ENCODE measurements at regions not wholly inside any gene's neighbourhood (a gene's known extent, or its start where the extent isn't known, plus 50 kb on each side); places are given as distances from the start of the nearest gene placed in this dataset.
"Not testable (repeated sequence)": the region's sequence is repeated elsewhere in the genome, so short reads cannot be mapped to it uniquely, and the experiment has no call there.

DNA sequence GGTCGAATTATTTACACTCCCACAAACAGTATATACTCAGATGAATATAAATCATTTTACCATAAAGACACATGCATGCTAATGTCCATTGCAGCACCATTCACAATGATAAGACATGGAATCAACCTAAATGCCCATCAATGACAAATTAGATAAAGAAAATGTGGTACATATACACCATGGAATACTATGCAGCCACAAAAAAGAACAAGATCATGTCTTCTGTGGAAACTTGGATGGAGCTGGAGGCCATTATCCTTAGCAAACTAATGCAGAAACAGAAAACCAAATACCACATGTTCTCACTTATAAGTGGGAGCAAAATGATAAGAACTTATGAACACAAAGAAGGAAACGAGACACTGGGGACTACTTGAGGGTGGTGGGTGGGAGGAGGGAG, 125.3 kb downstream of the CD83 start:
- H3K4me1 ChIP-seq (ENCODE audit: control insufficient read depth, insufficient read depth, low read depth, low read length); H3K4me3 ChIP-seq (ENCODE audit: insufficient read depth in 1 of 2, low read depth in 1 of 2, low read length in 2 of 2); H2AK5ac ChIP-seq (ENCODE audit: low read length, severe bottlenecking); H3K9ac ChIP-seq (ENCODE audit: low read length); H2BK12ac ChIP-seq (ENCODE audit: low read length in 2 of 2); H3K4me2 ChIP-seq (ENCODE audit: low read length, poor library complexity, severe bottlenecking); H3K79me1 ChIP-seq (replicated peaks; ENCODE audit: low read length, poor library complexity, severe bottlenecking); H2BK15ac ChIP-seq (ENCODE audit: low read depth, poor library complexity, severe bottlenecking); H3K27ac ChIP-seq (ENCODE audit: low read length, poor library complexity, severe bottlenecking); H3K23ac ChIP-seq (ENCODE audit: low read length in 2 of 2); H3K4ac ChIP-seq (ENCODE audit: low read depth in 1 of 2, low read length in 2 of 2); H3K18ac ChIP-seq (ENCODE audit: low read depth in 1 of 2, low read length in 2 of 2); DNase-seq; H3K9me3 ChIP-seq (ENCODE audit: control insufficient read depth, low read length); H4K91ac ChIP-seq (ENCODE audit: low read length); H3K36me3 ChIP-seq (ENCODE audit: control insufficient read depth in 1 of 2, insufficient read depth in 2 of 2, low read depth in 1 of 2, low read length in 2 of 2); H2AFZ ChIP-seq (ENCODE audit: low read depth, low read length); H3K14ac ChIP-seq (ENCODE audit: low read length in 2 of 2); H2BK5ac ChIP-seq (ENCODE audit: low read depth, low read length, poor library complexity, severe bottlenecking); H2BK120ac ChIP-seq (ENCODE audit: low read depth, low read length); H3K27me3 ChIP-seq (ENCODE audit: control insufficient read depth in 1 of 2, insufficient read depth in 1 of 2, low read length in 2 of 2); H4K8ac ChIP-seq (ENCODE audit: low read length): not testable (repeated sequence)
- 91% methylated on average over 2 of the region's 2 CpGs for WGBS

DNA sequence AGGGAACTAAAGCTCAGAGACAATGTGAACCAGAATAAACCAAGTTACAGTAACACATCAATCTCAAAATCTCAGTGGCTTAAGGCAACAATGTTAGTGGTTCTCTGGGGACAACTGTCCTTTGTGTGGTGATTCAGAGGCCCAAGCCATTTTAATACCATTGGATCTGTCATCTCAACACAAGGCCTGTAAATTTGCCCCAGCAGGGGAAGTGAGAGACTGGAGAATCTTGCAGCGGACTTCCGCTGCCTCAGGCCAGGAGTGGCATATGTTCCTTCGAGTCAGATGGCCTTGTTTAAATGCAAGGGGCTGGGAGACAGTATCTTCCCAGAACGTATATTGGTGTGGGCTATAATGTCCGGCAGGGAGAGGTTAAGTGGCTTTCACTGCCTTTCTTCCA, 126.0 kb downstream of the CD83 start:
- H3K27ac ChIP-seq (ENCODE audit: low read length, poor library complexity, severe bottlenecking) = no peak overlapping the region
- no peak overlapping the region for H3K18ac ChIP-seq (ENCODE audit: low read depth in 1 of 2, low read length in 2 of 2)
- no peak overlapping the region for H2AK5ac ChIP-seq (ENCODE audit: low read length, severe bottlenecking)
- no peaks in the 10 kb centered on the region for H3K4me1 ChIP-seq (ENCODE audit: control insufficient read depth, insufficient read depth, low read depth, low read length)
- H3K9ac ChIP-seq (ENCODE audit: low read length) = no peak overlapping the region
- H2BK12ac ChIP-seq (ENCODE audit: low read length in 2 of 2) = no peak overlapping the region
- no peak overlapping the region for H3K4me2 ChIP-seq (ENCODE audit: low read length, poor library complexity, severe bottlenecking)
- no peaks in the 10 kb centered on the region for H3K27me3 ChIP-seq (ENCODE audit: control insufficient read depth in 1 of 2, insufficient read depth in 1 of 2, low read length in 2 of 2)
- no peak overlapping the region for H4K91ac ChIP-seq (ENCODE audit: low read length)
- 73% methylated on average over 5 of the region's 5 CpGs for WGBS
- no peak overlapping the region for H2BK5ac ChIP-seq (ENCODE audit: low read depth, low read length, poor library complexity, severe bottlenecking)
- H3K14ac ChIP-seq (ENCODE audit: low read length in 2 of 2) = no peak overlapping the region
- peaks cover 8% of the 10 kb centered on the region for H3K9me3 ChIP-seq (ENCODE audit: control insufficient read depth, low read length)
- H4K8ac ChIP-seq (ENCODE audit: low read length) = no peak overlapping the region
- DNase-seq = no peak
- no peak overlapping the region for H3K23ac ChIP-seq (ENCODE audit: low read length in 2 of 2)
- no peaks in the 10 kb centered on the region for H3K36me3 ChIP-seq (ENCODE audit: control insufficient read depth in 1 of 2, insufficient read depth in 2 of 2, low read depth in 1 of 2, low read length in 2 of 2)
- no peaks in the 10 kb centered on the region for H3K79me1 ChIP-seq (replicated peaks; ENCODE audit: low read length, poor library complexity, severe bottlenecking)
- no peak overlapping the region for H3K4me3 ChIP-seq (ENCODE audit: insufficient read depth in 1 of 2, low read depth in 1 of 2, low read length in 2 of 2)
- H3K4ac ChIP-seq (ENCODE audit: low read depth in 1 of 2, low read length in 2 of 2) = no peak overlapping the region
- H2AFZ ChIP-seq (ENCODE audit: low read depth, low read length) = no peak overlapping the region
- H2BK15ac ChIP-seq (ENCODE audit: low read depth, poor library complexity, severe bottlenecking) = no peak overlapping the region
- H2BK120ac ChIP-seq (ENCODE audit: low read depth, low read length) = no peak overlapping the region

DNA sequence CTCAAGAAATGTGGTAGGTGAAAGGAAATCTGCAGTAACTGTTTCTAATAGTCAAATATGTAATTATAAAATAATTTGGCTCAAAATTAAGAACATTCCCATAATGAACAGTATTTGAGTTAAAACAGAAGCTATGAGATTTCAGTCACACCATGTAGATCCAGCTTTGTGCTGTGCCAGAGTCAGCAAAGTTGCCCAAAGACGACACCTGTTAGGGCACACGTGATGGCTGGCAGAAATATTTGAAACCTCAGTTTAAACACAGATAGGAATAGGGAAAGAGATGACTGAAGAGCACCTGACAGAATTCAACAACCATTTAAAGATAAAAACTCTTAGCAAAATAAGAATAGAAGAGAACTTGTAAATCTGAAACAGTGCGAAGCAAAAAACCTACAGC, 129.3 kb downstream of the CD83 start:
- no peaks in the 10 kb centered on the region for H3K36me3 ChIP-seq (ENCODE audit: control insufficient read depth in 1 of 2, insufficient read depth in 2 of 2, low read depth in 1 of 2, low read length in 2 of 2)
- no peak overlapping the region for H4K91ac ChIP-seq (ENCODE audit: low read length)
- no peak overlapping the region for H2BK12ac ChIP-seq (ENCODE audit: low read length in 2 of 2)
- H3K18ac ChIP-seq (ENCODE audit: low read depth in 1 of 2, low read length in 2 of 2) = no peak overlapping the region
- H3K14ac ChIP-seq (ENCODE audit: low read length in 2 of 2) = no peak overlapping the region
- no peak for DNase-seq
- no peak overlapping the region for H2BK15ac ChIP-seq (ENCODE audit: low read depth, poor library complexity, severe bottlenecking)
- no peak overlapping the region for H2AFZ ChIP-seq (ENCODE audit: low read depth, low read length)
- H4K8ac ChIP-seq (ENCODE audit: low read length) = no peak overlapping the region
- H3K4me3 ChIP-seq (ENCODE audit: insufficient read depth in 1 of 2, low read depth in 1 of 2, low read length in 2 of 2) = no peak overlapping the region
- no peaks in the 10 kb centered on the region for H3K4me1 ChIP-seq (ENCODE audit: control insufficient read depth, insufficient read depth, low read depth, low read length)
- H3K4me2 ChIP-seq (ENCODE audit: low read length, poor library complexity, severe bottlenecking) = no peak overlapping the region
- H2BK120ac ChIP-seq (ENCODE audit: low read depth, low read length) = no peak overlapping the region
- H3K79me1 ChIP-seq (replicated peaks; ENCODE audit: low read length, poor library complexity, severe bottlenecking) = no peaks in the 10 kb centered on the region
- no peaks in the 10 kb centered on the region for H3K9me3 ChIP-seq (ENCODE audit: control insufficient read depth, low read length)
- 100% methylated on average over 3 of the region's 3 CpGs for WGBS
- no peak overlapping the region for H2AK5ac ChIP-seq (ENCODE audit: low read length, severe bottlenecking)
- H3K4ac ChIP-seq (ENCODE audit: low read depth in 1 of 2, low read length in 2 of 2) = no peak overlapping the region
- H2BK5ac ChIP-seq (ENCODE audit: low read depth, low read length, poor library complexity, severe bottlenecking) = no peak overlapping the region
- no peak overlapping the region for H3K27ac ChIP-seq (ENCODE audit: low read length, poor library complexity, severe bottlenecking)
- H3K27me3 ChIP-seq (ENCODE audit: control insufficient read depth in 1 of 2, insufficient read depth in 1 of 2, low read length in 2 of 2) = no peaks in the 10 kb centered on the region
- no peak overlapping the region for H3K23ac ChIP-seq (ENCODE audit: low read length in 2 of 2)
- H3K9ac ChIP-seq (ENCODE audit: low read length) = no peak overlapping the region

DNA sequence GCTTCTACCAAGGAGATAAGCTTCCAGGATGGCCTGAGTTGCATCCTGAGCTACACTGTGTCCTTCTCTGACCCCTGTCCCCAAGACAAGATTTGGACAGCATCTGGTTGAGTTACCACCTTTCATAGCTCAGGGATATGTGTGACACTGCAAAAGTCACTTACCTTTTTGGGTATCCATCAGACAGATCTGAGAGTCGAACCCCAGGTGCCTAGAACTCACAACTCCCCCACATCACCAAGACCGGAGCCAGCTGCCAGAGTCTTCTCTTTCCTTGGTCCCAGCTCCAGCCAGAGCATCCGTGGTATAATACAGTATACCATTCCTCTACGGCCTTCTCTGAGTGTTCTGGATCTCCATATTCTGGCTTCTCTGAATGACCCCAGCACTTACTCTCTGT, 133.0 kb downstream of the CD83 start:
- Histone ChIP-seq H3K18ac (ENCODE audit: low read depth in 1 of 2, low read length in 2 of 2) (no peak overlapping the region), H3K4me3 (ENCODE audit: insufficient read depth in 1 of 2, low read depth in 1 of 2, low read length in 2 of 2) (no peak overlapping the region), H2BK15ac (ENCODE audit: low read depth, poor library complexity, severe bottlenecking) (no peak overlapping the region), H2BK120ac (ENCODE audit: low read depth, low read length) (no peak overlapping the region), H2BK12ac (ENCODE audit: low read length in 2 of 2) (no peak overlapping the region), H3K79me1 (replicated peaks; ENCODE audit: low read length, poor library complexity, severe bottlenecking) (no peaks in the 10 kb centered on the region), H3K9me3 (ENCODE audit: control insufficient read depth, low read length) (no peaks in the 10 kb centered on the region), H3K4me2 (ENCODE audit: low read length, poor library complexity, severe bottlenecking) (no peak overlapping the region), H4K91ac (ENCODE audit: low read length) (no peak overlapping the region), H2BK5ac (ENCODE audit: low read depth, low read length, poor library complexity, severe bottlenecking) (no peak overlapping the region), H3K4ac (ENCODE audit: low read depth in 1 of 2, low read length in 2 of 2) (no peak overlapping the region), H3K23ac (ENCODE audit: low read length in 2 of 2) (no peak overlapping the region), H4K8ac (ENCODE audit: low read length) (no peak overlapping the region), H3K36me3 (ENCODE audit: control insufficient read depth in 1 of 2, insufficient read depth in 2 of 2, low read depth in 1 of 2, low read length in 2 of 2) (no peaks in the 10 kb centered on the region), H3K27me3 (ENCODE audit: control insufficient read depth in 1 of 2, insufficient read depth in 1 of 2, low read length in 2 of 2) (no peaks in the 10 kb centered on the region), H3K27ac (ENCODE audit: low read length, poor library complexity, severe bottlenecking) (no peak overlapping the region), H3K9ac (ENCODE audit: low read length) (no peak overlapping the region), H2AK5ac (ENCODE audit: low read length, severe bottlenecking) (no peak overlapping the region), H3K4me1 (ENCODE audit: control insufficient read depth, insufficient read depth, low read depth, low read length) (no peaks in the 10 kb centered on the region), H3K14ac (ENCODE audit: low read length in 2 of 2) (no peak overlapping the region), H2AFZ (ENCODE audit: low read depth, low read length) (no peak overlapping the region)
- WGBS = 91% methylated on average over 4 of the region's 4 CpGs
- no peak for DNase-seq

All from mesenchymal stem cell (in vitro differentiated cells and primary cell).